ENCODE measurements at regions not wholly inside any gene's neighbourhood (a gene's known extent, or its start where the extent isn't known, plus 50 kb on each side); places are given as distances from the start of the nearest gene placed in this dataset.

DNA sequence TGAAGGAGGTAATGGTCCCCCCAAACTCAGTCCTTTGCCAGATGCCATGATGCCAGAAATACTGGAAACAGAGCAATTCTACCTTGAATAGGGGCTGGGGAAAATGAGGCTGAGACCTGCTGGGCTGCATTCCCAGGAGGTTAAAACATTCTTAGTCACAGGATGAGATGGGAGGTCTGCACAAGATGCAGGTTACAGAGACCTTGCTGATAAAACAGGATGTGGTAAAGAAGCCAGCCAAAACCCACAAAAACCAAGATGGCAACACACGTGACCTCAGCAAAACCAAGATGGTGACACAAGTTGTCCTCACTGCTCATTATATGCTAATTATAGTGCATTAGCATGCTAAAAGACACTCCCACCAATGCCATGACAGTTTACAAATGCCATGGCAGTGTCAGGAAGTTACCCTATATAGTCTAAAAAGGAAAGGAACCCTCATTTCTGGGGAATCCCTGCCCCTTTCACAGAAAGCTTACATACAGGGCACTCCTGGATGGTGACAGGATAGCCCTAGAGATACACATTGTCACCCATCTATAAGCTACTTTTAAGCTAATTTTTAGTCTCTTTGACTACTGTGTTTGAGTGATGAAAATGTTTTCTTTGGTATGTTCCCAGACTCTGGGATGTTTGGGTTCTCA, 979.7 kb downstream of the TBC1D32 start:
- DNase-seq = no peak
- Histone ChIP-seq H3K4me1 (no peaks in the 10 kb centered on the region), H3K9ac (ENCODE audit: low read depth in 2 of 2, low read length in 2 of 2) (no peak overlapping the region), H3K36me3 (no peaks in the 10 kb centered on the region), H3K4me3 (no peak overlapping the region), H3K9me3 (no peaks in the 10 kb centered on the region), H3K27ac (no peak overlapping the region), H3K27me3 (no peaks in the 10 kb centered on the region)
- intact Hi-C loops (cut with DNase I) = no loop called here
- TF ChIP-seq, protein P1, sequence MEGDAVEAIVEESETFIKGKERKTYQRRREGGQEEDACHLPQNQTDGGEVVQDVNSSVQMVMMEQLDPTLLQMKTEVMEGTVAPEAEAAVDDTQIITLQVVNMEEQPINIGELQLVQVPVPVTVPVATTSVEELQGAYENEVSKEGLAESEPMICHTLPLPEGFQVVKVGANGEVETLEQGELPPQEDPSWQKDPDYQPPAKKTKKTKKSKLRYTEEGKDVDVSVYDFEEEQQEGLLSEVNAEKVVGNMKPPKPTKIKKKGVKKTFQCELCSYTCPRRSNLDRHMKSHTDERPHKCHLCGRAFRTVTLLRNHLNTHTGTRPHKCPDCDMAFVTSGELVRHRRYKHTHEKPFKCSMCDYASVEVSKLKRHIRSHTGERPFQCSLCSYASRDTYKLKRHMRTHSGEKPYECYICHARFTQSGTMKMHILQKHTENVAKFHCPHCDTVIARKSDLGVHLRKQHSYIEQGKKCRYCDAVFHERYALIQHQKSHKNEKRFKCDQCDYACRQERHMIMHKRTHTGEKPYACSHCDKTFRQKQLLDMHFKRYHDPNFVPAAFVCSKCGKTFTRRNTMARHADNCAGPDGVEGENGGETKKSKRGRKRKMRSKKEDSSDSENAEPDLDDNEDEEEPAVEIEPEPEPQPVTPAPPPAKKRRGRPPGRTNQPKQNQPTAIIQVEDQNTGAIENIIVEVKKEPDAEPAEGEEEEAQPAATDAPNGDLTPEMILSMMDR (IDR thresholded peaks at IDR 0.05) = no peak

- Histone ChIP-seq H3K27ac (no peak overlapping the region), H3K9ac (ENCODE audit: low read depth in 2 of 2, low read length in 2 of 2) (no peak overlapping the region), H3K4me1 (no peaks in the 10 kb centered on the region), H3K4me3 (no peak overlapping the region), H3K27me3 (no peaks in the 10 kb centered on the region), H3K36me3 (no peaks in the 10 kb centered on the region), H3K9me3 (no peaks in the 10 kb centered on the region)
- TF ChIP-seq, protein P1 (IDR thresholded peaks at IDR 0.05) = no peak
- intact Hi-C loops (cut with DNase I) = no loop called here
- DNase-seq = no peak
Observed at GRCh38 chr6:120352491-120352890, 981.8 kb downstream of the TBC1D32 start.

DNA sequence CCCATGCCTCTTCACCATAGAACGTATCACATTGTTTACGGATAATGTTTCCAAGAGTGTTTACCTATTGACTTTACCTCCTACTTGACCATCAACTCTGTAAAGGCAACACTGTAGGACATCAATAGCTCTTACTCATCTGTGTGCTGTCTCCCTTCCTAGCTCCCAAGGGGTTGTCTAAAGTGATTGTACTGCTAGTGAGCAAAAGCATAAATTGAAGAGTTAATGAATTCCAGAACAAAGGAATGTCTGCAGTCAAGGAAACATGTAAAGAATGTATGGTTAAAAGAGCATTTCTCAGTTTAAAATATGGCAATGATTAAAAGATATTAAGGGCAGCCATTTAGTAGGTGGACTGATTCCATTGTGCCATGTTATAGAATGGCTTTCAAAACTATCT, 985.4 kb downstream of the TBC1D32 start:
- no peak overlapping the region for H3K27ac ChIP-seq
- no peaks in the 10 kb centered on the region for H3K27me3 ChIP-seq
- intact Hi-C loops (cut with DNase I) = no loop called here
- no peak for DNase-seq
- TF ChIP-seq, protein P1 (IDR thresholded peaks at IDR 0.05) = no peak
- H3K9me3 ChIP-seq = no peaks in the 10 kb centered on the region
- H3K4me3 ChIP-seq = no peak overlapping the region
- no peaks in the 10 kb centered on the region for H3K4me1 ChIP-seq
- no peak overlapping the region for H3K9ac ChIP-seq (ENCODE audit: low read depth in 2 of 2, low read length in 2 of 2)
- no peaks in the 10 kb centered on the region for H3K36me3 ChIP-seq

DNA sequence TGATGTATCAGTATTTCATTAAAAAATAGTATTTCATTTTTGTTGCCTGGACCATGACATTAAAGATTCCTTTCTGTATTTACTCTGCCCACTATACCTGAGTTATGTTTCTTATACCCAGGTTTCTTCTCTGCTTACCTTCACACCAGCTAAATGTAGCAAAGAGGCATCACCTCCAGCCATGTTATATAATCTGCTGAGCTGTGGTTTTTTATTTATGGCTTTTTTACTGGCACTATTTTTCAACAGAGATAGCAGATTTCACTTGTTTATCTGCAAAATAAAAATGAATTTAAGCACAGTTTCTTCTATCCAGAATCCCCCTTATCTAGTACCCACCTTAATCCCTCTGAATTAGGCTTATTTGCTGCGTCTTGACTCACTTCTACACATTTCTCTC, 979.0 kb upstream of the MAN1A1 start:
- H3K27ac ChIP-seq = no peak overlapping the region
- H3K4me3 ChIP-seq = no peak overlapping the region
- TF ChIP-seq, protein P1 (IDR thresholded peaks at IDR 0.05) = no peak
- H3K27me3 ChIP-seq = no peaks in the 10 kb centered on the region
- no peak overlapping the region for H3K9ac ChIP-seq (ENCODE audit: low read depth in 2 of 2, low read length in 2 of 2)
- H3K36me3 ChIP-seq = no peaks in the 10 kb centered on the region
- no peaks in the 10 kb centered on the region for H3K4me1 ChIP-seq
- intact Hi-C loops (cut with DNase I) = no loop called here
- DNase-seq = no peak
- H3K9me3 ChIP-seq = no peaks in the 10 kb centered on the region

GRCh38 chr6:120320481-120321162, 971.1 kb upstream of the MAN1A1 start:
- no peak overlapping the region for H3K4me3 ChIP-seq
- no peaks in the 10 kb centered on the region for H3K9me3 ChIP-seq
- TF ChIP-seq, protein P1 (IDR thresholded peaks at IDR 0.05) = no peak
- no peaks in the 10 kb centered on the region for H3K4me1 ChIP-seq
- intact Hi-C loops (cut with DNase I) = no loop called here
- no peaks in the 10 kb centered on the region for H3K36me3 ChIP-seq
- H3K27me3 ChIP-seq = no peaks in the 10 kb centered on the region
- H3K9ac ChIP-seq (ENCODE audit: low read depth in 2 of 2, low read length in 2 of 2) = no peak overlapping the region
- DNase-seq = no peak
- no peak overlapping the region for H3K27ac ChIP-seq

Measured in colonic mucosa (tissue), 4 donors.